ENCODE measurements at regions not wholly inside any gene's neighbourhood (a gene's known extent, or its start where the extent isn't known, plus 50 kb on each side); places are given as distances from the start of the nearest gene placed in this dataset.

DNA sequence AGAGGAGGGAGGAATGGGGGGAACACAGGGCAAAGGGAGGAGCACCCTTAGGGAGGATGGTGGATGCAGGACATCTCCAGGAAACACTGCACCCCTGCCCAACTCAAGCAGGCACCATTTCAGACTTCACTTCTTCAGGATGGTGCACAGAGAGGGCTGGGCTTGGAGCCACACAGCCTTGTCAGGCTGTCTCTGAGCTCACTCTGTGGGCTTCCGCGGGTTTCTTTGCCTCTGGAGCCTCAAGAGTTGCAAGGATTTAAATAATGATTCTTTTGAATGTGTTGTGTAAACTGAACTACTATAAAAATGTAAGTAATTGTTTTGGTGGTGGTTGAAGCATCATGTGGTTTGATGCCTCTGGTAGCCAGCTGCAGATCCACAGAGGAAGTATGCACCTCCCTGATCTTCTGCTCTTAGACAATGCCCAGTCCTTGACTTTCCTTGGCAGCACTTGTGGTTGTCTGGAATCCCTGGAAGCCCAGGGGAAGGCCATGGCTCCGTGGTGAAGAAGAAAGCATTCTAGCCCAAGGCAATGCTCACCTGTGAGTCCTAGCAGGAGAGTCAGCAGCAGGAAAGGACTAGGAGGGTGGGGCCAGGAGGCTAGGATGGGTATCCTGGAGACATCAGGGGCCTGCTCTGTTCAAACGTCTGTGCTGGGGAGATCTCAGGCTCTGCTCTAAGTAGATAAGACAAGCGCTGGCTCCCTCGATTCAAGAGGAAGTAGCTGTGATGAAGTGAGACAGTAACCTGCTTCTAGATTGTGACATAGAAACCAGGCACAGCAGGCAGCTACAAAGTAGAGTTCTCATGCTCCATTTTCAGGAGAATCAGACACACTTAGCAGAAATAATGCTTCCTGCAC lies 50.2 kb upstream of the SIRPG start:
- no peak for DNase-seq
